ENCODE measurements at regions not wholly inside any gene's neighbourhood (a gene's known extent, or its start where the extent isn't known, plus 50 kb on each side); places are given as distances from the start of the nearest gene placed in this dataset.

- H3K36me3 ChIP-seq = no peaks in the 10 kb centered on the region
- H3K9me3 ChIP-seq = no peaks in the 10 kb centered on the region
- intact Hi-C loops (cut with DNase I) = no loop called here
- H3K27me3 ChIP-seq = no peaks in the 10 kb centered on the region
- no peak for DNase-seq
- no peak overlapping the region for H3K27ac ChIP-seq
- 23% methylated on average over 3 of the region's 3 CpGs for WGBS (ENCODE audit: insufficient coverage, low coverage, low lambda C conversion rate, missing lambda C conversion rate)
- H3K4me1 ChIP-seq = peaks cover 0 to 3% (median 0%) of the 10 kb centered on the region in 4 donors
- H3K4me3 ChIP-seq = peak overlapping the region in 2 of 3 donors; percentile 15 to 25
- TF ChIP-seq POLR2A (IDR thresholded peaks at IDR 0.05) (no peak), CTCF (IDR thresholded peaks at IDR 0.05) (no peak)
- ATAC-seq = peak; percentile 81 to 89 (median 85)
These were observed 181.2 kb downstream of the GBA3 start for GRCh38 chr4:22873899-22874298.

GRCh38 chr4:22870847-22871449, 178.2 kb downstream of the GBA3 start:
- TF ChIP-seq CTCF (IDR thresholded peaks at IDR 0.05) (no peak), POLR2A (IDR thresholded peaks at IDR 0.05) (no peak)

GRCh38 chr4:22869235-22869634, 176.5 kb downstream of the GBA3 start:
- Histone ChIP-seq H3K27ac (no peak overlapping the region), H3K4me1 (no peaks in the 10 kb centered on the region), H3K9me3 (no peaks in the 10 kb centered on the region), H3K36me3 (no peaks in the 10 kb centered on the region), H3K27me3 (no peaks in the 10 kb centered on the region), H3K4me3 (no peak overlapping the region)
- intact Hi-C loops (cut with DNase I) = no loop called here
- 37% methylated on average over 3 of the region's 3 CpGs for WGBS (ENCODE audit: insufficient coverage, low coverage, low lambda C conversion rate, missing lambda C conversion rate)
- DNase-seq (no peak), ATAC-seq (no peak)
- no peak for TF ChIP-seq POLR2A (IDR thresholded peaks at IDR 0.05)

More at GRCh38 chr4:22870847-22871449, 178.2 kb downstream of the GBA3 start:
- WGBS (ENCODE audit: insufficient coverage, low coverage, low lambda C conversion rate, missing lambda C conversion rate) = 77% methylated on average over 7 of the region's 7 CpGs
- intact Hi-C loops (cut with DNase I) = no loop called here
- no peaks in the 10 kb centered on the region for H3K36me3 ChIP-seq
- no peak overlapping the region for H3K4me3 ChIP-seq
- no peaks in the 10 kb centered on the region for H3K9me3 ChIP-seq
- H3K27me3 ChIP-seq = no peaks in the 10 kb centered on the region
- no peaks in the 10 kb centered on the region for H3K4me1 ChIP-seq
- ATAC-seq = no peak
- no peak for DNase-seq
- H3K27ac ChIP-seq = no peak overlapping the region
